Globus pallidus (tissue), 1 donor: ENCODE measurements at regions not wholly inside any gene's neighbourhood (a gene's known extent, or its start where the extent isn't known, plus 50 kb on each side); places are given as distances from the start of the nearest gene placed in this dataset.
"Not testable (repeated sequence)": the region's sequence is repeated elsewhere in the genome, so short reads cannot be mapped to it uniquely, and the experiment has no call there.

Source experiments
- DNase-seq: peaks from one replicate; pipeline ENCODE4 v3.0.0-alpha.2; 2015; ENCODE audit warnings: low spot score

- DNase-seq, result no peak
Measured at GRCh38 chr11:98365941-98366340, 654.8 kb upstream of the CNTN5 start.

- DNase-seq, result no peak
Measured at GRCh38 chr11:98390391-98390790, 630.4 kb upstream of the CNTN5 start.

DNA sequence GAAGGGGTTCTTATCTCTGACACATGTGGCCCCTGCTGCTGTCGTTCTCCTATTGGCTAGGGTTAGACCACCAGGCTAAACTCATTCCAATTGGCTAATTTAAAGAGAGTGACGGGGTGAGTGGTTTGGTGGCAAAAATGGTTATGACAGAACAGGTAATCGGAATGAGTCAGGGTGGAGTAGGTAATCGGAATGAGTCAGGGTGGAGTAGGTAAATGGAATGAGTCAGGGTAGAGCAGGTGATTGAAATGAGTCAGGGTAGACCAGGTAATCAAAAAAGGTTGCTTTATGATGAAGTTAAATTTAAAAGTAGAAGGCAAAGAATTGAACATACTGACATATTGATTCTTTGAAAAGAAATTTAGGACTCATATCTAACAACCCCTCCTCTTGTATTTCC lies 626.2 kb upstream of the CNTN5 start:
- DNase-seq, result not testable (repeated sequence)

DNA sequence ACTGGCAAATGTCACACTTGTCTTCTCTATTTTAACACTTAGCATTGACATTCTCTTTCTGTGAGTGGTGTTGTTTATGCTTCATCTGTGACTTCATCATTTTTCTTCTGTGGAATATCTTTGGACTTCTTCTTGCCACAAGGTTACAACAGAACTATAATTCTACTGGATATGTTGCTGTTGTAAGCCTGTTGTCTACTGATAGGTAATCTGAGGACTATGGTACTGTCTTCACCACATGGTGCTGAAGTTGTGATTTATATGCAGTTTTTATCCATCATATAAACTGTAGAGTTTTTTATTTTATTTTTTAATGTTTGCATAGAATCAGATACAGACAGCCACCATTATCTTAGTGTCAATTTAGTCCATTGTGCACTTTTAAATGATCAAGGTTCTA lies 622.2 kb upstream of the CNTN5 start:
- DNase-seq, result no peak

DNA sequence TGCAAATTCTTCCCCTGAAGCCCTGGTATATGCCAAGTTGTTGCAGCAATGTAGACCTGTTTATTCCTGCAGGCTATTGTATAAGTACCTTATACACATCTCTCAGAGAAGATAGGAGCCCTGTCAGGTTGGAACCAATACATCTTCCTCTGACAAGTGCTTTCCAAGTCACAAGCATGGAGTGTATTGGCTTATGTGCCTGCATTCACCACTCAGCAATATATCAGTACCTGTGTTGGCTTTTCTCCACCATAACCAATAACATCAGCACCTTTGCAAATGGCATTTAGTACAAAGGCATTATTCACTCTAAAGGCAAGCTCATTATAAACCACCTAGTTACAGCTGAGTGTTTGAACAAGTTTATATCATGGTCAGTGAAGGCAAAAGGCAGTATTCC lies 611.7 kb upstream of the CNTN5 start:
- DNase-seq, result no peak

- no peak for DNase-seq
Measured at GRCh38 chr11:98411777-98412176, 609.0 kb upstream of the CNTN5 start.

DNA sequence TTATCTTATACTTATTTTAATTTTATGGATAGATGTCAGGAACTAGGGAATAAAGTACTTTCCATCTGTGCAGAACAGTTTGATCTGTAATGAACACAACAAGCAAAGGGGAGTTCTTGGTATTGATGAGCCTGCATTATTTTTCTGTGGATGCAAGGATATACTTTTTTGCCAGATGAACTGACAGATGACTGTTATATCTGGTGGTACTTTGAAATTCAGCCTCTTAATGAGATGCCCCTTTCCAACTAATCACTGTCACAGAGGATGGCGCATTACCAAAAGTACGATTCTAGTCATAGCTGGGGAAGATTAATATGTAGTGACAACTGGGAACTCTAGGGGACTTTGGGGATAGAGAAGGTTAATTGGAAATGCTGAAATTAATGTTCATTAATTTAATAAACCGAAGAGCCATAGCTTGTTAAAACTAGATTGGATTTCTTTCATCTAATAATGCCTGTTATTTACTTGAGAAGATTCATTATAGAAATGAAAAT lies 603.4 kb upstream of the CNTN5 start:
- DNase-seq, result no peak

DNA sequence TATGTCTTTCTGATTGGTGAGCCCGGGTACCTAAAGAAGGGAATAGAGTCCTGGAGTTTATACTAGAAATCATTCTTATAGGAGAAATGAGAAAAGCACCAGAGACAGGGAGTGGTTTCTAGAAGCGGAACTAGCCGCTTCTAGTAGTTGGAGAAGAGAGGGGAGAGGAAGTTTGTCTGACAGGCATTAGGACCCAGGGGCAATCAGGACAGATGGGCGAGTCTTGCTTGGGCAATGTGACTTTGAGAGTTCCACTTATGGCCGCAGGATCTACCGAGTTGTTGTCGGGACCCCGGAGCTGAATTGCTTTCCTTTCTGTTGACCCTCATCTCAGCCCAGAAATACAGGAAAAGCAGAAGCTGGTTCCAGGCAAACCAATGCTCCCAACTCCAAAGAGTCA lies 596.8 kb upstream of the CNTN5 start:
- DNase-seq, result no peak

- not testable (repeated sequence) for DNase-seq
Measured at GRCh38 chr11:98424773-98425172, 596.0 kb upstream of the CNTN5 start.

DNA sequence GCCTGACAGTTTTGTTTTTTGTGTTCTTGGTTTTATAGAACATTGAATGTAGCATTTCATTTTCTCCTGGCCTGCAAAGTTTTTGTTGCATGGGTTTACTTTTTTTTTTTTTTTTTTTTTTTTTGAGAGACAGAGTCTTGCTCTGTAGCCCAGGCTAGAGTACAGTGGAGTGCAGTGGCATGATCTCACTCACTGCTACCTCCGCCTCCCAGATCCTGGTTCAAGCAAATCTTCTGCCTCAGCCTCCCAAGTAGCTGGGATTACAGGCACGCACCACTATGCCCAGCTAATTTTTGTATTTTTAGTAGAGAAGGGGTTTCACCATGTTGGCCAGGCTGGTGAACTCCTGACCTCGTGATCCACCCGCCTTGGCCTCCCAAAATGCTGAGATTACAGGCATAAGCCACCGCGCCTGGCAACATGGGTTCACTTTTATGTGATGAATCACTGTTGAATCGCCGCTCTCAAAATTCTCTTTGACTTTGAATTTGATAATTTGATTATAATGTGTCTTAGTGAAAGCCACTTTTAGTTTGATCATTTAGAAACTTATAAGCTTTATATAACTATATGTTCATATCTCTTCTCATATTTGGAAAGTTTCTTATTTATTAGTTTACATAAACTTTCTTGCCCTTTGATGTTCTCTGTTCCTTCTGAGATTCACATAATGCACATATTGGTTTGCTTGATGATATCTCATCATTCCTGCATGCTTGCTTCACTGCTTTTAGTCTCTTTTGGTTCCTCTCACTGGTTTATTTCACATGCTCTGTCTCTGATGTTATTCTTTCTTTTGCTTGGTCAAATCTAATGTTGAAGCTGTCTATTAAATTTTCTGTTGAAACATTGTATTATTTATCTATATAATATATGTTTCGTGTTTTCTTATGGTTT lies 589.0 kb upstream of the CNTN5 start:
- DNase-seq, result no peak

- no peak for DNase-seq
Measured at GRCh38 chr11:98434296-98434695, 586.5 kb upstream of the CNTN5 start.

DNA sequence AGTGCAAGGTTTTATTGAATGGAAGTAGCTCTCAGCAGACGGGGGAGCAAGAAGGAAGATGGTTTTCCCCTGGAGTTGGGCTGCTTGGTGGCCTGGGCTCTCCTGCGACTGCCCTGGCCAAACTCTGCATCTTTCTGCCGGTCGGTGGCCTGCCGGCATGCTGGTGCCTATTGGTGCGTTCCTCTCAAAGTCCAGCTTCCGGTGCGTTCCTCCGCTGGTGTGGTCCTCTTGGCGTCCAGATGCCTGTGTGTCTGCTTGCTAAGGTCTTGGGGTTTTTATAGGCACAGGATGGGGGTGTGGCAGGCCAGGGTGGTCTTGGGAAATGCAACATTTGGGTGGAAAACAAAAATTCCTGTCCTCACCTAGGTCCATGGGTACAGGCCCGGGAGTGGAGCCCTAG lies 567.4 kb upstream of the CNTN5 start:
- no peak for DNase-seq

- no peak for DNase-seq
Measured at GRCh38 chr11:98455500-98456307, 565.0 kb upstream of the CNTN5 start.

DNA sequence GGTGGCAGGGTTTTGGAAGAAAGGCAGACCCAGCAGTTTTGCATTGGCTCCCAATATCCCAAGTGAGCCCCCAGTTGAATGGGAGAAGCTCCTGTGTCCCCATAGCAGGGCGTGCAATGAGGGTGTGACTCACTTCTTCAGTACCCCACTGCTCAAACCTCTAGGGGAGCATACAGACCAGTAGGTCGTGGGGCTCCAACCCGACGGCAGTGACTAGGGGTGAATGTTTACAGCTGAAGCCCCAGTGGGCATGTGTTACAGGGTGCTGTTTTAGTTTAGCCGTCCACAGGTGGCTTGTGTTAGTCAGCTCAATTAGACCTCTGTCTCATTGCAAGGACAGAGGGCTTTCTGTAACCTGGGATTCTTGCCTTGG lies 564.5 kb upstream of the CNTN5 start:
- DNase-seq, result no peak

DNA sequence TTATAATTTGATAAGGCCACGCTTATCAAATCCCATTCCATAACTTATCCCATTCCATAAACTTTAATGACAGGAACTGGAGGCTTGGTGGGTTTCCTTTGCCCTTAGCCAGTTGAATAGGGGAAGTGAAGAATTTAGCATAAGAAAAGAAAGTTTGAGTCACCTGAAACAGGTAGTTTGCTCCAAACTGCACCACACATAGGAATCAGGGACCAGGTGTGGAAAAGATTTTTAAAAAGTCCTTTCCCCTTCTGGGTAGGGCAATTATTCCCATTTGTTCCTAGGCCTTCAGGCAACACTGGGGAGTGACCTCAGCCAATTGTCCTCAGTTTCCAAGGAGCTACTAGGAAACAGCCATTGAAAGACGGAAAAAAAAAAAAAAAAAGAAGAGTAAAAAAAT lies 525.7 kb upstream of the CNTN5 start:
- DNase-seq, result no peak

DNA sequence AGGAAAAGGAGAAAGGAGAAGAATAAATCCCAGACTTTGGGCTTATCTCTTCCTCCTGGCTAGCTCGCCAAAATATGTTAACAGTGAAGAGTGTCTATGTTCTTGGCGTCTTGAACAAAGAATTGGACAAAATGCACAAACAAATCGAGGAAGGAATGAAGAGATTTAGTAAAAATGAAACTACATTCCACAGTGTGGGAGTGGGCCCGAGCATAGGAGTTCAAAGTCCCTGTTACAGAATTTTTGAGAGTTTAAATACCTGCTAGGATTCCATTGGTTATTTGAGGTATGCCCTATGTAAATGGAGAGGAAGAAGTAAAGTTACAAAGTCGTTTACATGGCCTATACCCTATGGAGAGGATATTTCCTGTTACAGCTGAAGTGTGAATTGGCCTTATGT lies 525.1 kb upstream of the CNTN5 start:
- no peak for DNase-seq

DNA sequence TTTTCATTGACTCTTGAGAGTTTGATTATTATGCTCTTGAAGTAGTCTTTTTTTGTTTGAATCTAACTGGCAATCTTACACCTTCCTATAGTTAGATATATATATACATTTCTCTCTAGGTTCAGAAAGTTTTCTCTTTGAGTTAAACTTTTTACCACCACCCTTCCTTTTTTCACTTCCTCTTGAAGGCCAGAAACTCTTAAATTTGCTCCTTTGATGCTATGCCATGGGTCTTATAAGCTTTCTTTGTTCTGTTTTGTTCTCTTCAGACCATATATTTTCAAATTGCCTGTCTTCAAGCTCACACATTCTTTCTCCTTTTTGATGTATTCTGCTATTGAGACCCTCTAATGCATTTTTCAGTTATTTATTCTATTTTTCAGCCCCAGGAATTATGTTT lies 513.5 kb upstream of the CNTN5 start:
- no peak for DNase-seq

DNA sequence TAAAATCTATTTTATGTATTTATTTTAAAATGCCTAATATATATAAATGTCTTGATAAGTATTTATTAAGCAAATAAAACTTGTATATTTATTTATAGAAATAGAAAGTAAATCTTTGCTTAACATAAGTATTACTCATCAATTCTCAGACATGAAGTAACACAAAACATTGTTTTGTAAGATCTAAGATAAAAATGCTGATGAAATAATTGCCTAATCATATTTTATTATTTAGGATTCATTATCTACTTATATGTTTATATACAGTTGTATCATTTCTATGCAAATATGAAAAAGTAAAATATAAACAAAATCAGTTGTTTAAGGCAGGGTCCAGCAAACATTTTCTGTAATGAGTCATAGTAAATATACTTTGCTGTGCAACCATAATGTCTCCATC lies 507.8 kb upstream of the CNTN5 start:
- no peak for DNase-seq

DNA sequence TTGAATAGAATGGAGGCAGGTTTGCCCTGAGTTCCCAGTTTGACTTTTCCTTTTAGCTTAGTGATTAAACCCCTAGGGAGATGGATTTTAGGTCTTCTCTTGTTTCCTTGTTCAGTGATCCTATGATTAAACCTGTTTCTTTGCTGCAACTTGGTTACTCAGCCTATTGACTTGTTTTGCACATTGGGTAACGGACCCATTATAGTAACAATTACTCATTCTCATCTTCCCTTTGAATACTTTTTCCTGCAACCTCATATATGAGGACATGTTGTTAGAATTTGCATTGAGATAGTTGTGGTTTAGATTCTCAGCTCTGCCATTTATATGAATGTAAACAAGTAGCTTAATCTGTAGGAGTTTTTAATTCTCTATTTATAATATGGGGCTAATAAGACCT lies 489.2 kb upstream of the CNTN5 start:
- DNase-seq, result no peak

DNA sequence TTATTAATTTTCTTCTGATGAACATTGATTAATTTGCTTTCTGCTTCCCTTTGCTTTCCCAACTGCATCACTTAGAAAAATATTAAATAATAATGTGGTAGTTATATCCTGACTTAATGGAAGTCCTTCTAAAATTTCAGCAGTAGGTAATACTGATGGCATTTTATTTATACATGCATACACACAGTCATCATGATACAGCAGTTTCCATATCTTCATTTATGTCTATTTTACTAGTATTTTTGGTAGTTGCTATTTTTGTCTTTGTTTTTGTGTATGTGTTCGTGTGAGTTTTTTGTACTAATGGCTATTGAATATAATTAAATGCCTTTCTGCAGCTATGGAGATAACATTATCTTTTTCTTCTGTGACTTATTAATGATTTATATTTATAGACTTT lies 484.7 kb upstream of the CNTN5 start:
- DNase-seq, result no peak

- not testable (repeated sequence) for DNase-seq
Measured at GRCh38 chr11:98538358-98538757, 482.4 kb upstream of the CNTN5 start.

- DNase-seq, result no peak
Measured at GRCh38 chr11:98545544-98546175, 475.1 kb upstream of the CNTN5 start.

DNA sequence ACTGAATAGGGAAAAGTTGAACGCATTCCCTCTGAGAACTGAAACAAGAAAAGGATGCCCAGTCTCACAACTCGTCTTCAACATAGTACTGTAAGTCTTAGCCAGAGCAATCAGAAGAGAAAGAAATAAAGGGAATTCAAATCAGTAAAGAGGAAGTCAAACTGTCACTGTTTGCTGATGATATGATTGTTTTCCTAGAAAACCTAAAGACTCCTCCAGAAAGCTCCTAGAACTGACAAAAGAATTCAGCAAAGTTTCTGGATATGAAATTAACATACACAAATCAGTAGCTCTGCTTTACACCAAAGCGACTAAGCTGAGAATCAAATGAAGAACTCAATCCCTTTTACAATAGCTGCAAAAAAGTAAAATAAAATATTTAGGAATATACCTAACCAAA lies 471.2 kb upstream of the CNTN5 start:
- DNase-seq, result no peak
